ENCODE measurements at regions not wholly inside any gene's neighbourhood (a gene's known extent, or its start where the extent isn't known, plus 50 kb on each side); places are given as distances from the start of the nearest gene placed in this dataset.

- TF ChIP-seq, protein P1, sequence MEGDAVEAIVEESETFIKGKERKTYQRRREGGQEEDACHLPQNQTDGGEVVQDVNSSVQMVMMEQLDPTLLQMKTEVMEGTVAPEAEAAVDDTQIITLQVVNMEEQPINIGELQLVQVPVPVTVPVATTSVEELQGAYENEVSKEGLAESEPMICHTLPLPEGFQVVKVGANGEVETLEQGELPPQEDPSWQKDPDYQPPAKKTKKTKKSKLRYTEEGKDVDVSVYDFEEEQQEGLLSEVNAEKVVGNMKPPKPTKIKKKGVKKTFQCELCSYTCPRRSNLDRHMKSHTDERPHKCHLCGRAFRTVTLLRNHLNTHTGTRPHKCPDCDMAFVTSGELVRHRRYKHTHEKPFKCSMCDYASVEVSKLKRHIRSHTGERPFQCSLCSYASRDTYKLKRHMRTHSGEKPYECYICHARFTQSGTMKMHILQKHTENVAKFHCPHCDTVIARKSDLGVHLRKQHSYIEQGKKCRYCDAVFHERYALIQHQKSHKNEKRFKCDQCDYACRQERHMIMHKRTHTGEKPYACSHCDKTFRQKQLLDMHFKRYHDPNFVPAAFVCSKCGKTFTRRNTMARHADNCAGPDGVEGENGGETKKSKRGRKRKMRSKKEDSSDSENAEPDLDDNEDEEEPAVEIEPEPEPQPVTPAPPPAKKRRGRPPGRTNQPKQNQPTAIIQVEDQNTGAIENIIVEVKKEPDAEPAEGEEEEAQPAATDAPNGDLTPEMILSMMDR (conservative IDR thresholded peaks at IDR 0.05; ENCODE audit: low read depth, low read length) = no peak
- H3K4me3 ChIP-seq (IDR thresholded peaks at IDR 0.05; ENCODE audit: insufficient read depth, low read depth, low read length) = no peak overlapping the region
- H3K27ac ChIP-seq = no peak overlapping the region
- H3K4me2 ChIP-seq = no peak overlapping the region
- H3K36me3 ChIP-seq (ENCODE audit: insufficient read depth) = no peaks in the 10 kb centered on the region
- H3K4me1 ChIP-seq (ENCODE audit: low read depth, poor library complexity, severe bottlenecking) = no peaks in the 10 kb centered on the region
- H3K79me2 ChIP-seq (ENCODE audit: insufficient read depth, low read depth) = no peaks in the 10 kb centered on the region
- no peaks in the 10 kb centered on the region for H4K20me1 ChIP-seq (ENCODE audit: insufficient read depth)
- no peak overlapping the region for H3K9ac ChIP-seq
- no peak overlapping the region for H2AFZ ChIP-seq (ENCODE audit: low read depth)
- H3K27me3 ChIP-seq (ENCODE audit: insufficient read depth, low read depth) = no peaks in the 10 kb centered on the region
These were observed 78.7 kb upstream of the DRD2 start for GRCh38 chr11:113553915-113554314.

DNA sequence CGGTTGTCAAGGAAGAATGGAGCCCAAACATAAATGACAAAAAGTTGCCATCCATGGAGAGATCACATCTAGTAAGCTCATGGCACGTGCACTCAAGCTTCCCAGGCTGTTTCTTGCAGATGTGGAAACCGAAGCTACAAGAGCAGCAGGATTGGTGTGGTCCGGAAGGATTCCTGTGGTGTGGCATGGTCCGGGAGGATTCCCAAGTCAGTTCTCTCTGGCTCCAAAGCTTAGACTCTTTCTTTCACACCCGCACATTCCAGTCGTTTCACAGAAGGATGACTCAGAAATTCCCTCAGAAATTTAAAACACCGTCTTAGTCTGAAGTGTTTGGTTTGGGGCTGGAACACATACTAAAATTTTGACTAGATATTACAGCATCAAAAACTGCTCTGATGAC is 78.0 kb upstream of the DRD2 start:
- TF ChIP-seq, protein P1 (conservative IDR thresholded peaks at IDR 0.05; ENCODE audit: low read depth, low read length) = no peak
- no peak overlapping the region for H3K4me3 ChIP-seq (IDR thresholded peaks at IDR 0.05; ENCODE audit: insufficient read depth, low read depth, low read length)
- no peaks in the 10 kb centered on the region for H4K20me1 ChIP-seq (ENCODE audit: insufficient read depth)
- no peaks in the 10 kb centered on the region for H3K36me3 ChIP-seq (ENCODE audit: insufficient read depth)
- no peak overlapping the region for H3K4me2 ChIP-seq
- H3K4me1 ChIP-seq (ENCODE audit: low read depth, poor library complexity, severe bottlenecking) = no peaks in the 10 kb centered on the region
- no peaks in the 10 kb centered on the region for H3K27me3 ChIP-seq (ENCODE audit: insufficient read depth, low read depth)
- no peak overlapping the region for H3K27ac ChIP-seq
- H3K79me2 ChIP-seq (ENCODE audit: insufficient read depth, low read depth) = no peaks in the 10 kb centered on the region
- no peak overlapping the region for H3K9ac ChIP-seq
- H2AFZ ChIP-seq (ENCODE audit: low read depth) = no peak overlapping the region

DNA sequence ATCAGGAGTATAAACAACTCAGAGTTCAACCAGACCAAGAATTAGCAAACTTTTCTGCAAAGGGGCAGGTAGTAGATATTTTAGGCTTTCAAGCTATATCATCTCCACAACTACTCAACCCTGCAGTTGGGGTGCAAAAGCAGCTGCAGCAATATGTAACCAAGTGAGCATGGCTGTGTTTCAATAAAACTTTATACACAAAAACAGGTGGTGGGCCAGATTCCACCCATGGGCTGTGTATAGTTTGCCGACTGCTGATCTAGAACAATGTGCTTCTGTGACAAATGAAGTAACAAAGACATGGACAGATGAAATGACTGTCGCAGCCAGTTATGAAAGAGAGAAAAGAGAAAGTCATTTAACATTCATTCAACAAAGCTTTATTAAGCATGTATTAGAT is 77.1 kb upstream of the DRD2 start:
- H3K79me2 ChIP-seq (ENCODE audit: insufficient read depth, low read depth) = no peaks in the 10 kb centered on the region
- H3K27ac ChIP-seq = no peak overlapping the region
- TF ChIP-seq, protein P1 (conservative IDR thresholded peaks at IDR 0.05; ENCODE audit: low read depth, low read length) = no peak
- no peaks in the 10 kb centered on the region for H3K4me1 ChIP-seq (ENCODE audit: low read depth, poor library complexity, severe bottlenecking)
- H4K20me1 ChIP-seq (ENCODE audit: insufficient read depth) = no peaks in the 10 kb centered on the region
- H3K9ac ChIP-seq = no peak overlapping the region
- H3K4me2 ChIP-seq = no peak overlapping the region
- H3K36me3 ChIP-seq (ENCODE audit: insufficient read depth) = no peaks in the 10 kb centered on the region
- H3K4me3 ChIP-seq (IDR thresholded peaks at IDR 0.05; ENCODE audit: insufficient read depth, low read depth, low read length) = no peak overlapping the region
- H2AFZ ChIP-seq (ENCODE audit: low read depth) = no peak overlapping the region
- no peaks in the 10 kb centered on the region for H3K27me3 ChIP-seq (ENCODE audit: insufficient read depth, low read depth)

GRCh38 chr11:113551645-113552044 is 76.4 kb upstream of the DRD2 start:
- H3K27ac ChIP-seq = no peak overlapping the region
- H3K36me3 ChIP-seq (ENCODE audit: insufficient read depth) = no peaks in the 10 kb centered on the region
- H2AFZ ChIP-seq (ENCODE audit: low read depth) = no peak overlapping the region
- no peaks in the 10 kb centered on the region for H4K20me1 ChIP-seq (ENCODE audit: insufficient read depth)
- H3K4me3 ChIP-seq (IDR thresholded peaks at IDR 0.05; ENCODE audit: insufficient read depth, low read depth, low read length) = no peak overlapping the region
- TF ChIP-seq, protein P1 (conservative IDR thresholded peaks at IDR 0.05; ENCODE audit: low read depth, low read length) = no peak
- H3K79me2 ChIP-seq (ENCODE audit: insufficient read depth, low read depth) = no peaks in the 10 kb centered on the region
- H3K4me1 ChIP-seq (ENCODE audit: low read depth, poor library complexity, severe bottlenecking) = no peaks in the 10 kb centered on the region
- H3K9ac ChIP-seq = no peak overlapping the region
- no peak overlapping the region for H3K4me2 ChIP-seq
- no peaks in the 10 kb centered on the region for H3K27me3 ChIP-seq (ENCODE audit: insufficient read depth, low read depth)
